GM12878 (cell line): ENCODE measurements at regions not wholly inside any gene's neighbourhood (a gene's known extent, or its start where the extent isn't known, plus 50 kb on each side); places are given as distances from the start of the nearest gene placed in this dataset.

ENCODE experiments used
- ATAC-seq: fragments of 200-7000 bp; cut with Tn5 transposase; 3 replicates; pipeline ENCODE4 v1.9.1; 2020; ENCODE audit warnings: mild to moderate bottlenecking, moderate library complexity
- BruUV-seq: library from RNA; stranded (reverse); fragments of 400-500 nt; replicated peaks from 2 replicates; lab custom pipeline; 2021; lab: Mats Ljungman, UMichigan
- CTCF ChIA-PET: fragments of 300-600 bp; sonication (Branson Sonifier 250); formaldehyde crosslinking; extraction: SDS; loops from one replicate; lab custom pipeline; 2021; ENCODE audit warnings: inconsistent platforms; lab: Yijun Ruan, JAX
- POLR2A ChIA-PET: fragments of 350-600 bp; formaldehyde crosslinking; extraction: SDS; loops from one replicate; lab custom pipeline; 2021; ENCODE audit warnings: inconsistent platforms; lab: Charles Lee
- RAD21 ChIA-PET: fragments of 300-600 bp; sonication (Branson Sonifier 250); formaldehyde crosslinking; loops from one replicate; lab custom pipeline; 2023; ENCODE audit warnings: antibody characterized with exemption; ENCODE audit not compliant: unreplicated experiment; lab: Charles Lee
- SMC1A ChIA-PET: fragments of 300-600 bp; sonication (Branson Sonifier 250); formaldehyde crosslinking; loops from one replicate; lab custom pipeline; 2023; ENCODE audit not compliant: unreplicated experiment, uncharacterized antibody; lab: Charles Lee
- DNase-seq: peaks from one replicate; pipeline ENCODE4 v3.0.0-alpha.2; 2011; ENCODE audit warnings: low read depth, low spot score
- FAIRE-seq: peaks from 3 replicates; lab custom pipeline; 2011; peaks lifted over from hg19 to GRCh38; lab: Jason Lieb, UNC
- H2AFZ ChIP-seq: 2 replicates; pipeline ENCODE4 v1.6.0; 2011; ENCODE audit warnings: low read depth, low read length, control low read depth; ENCODE audit not compliant: control insufficient read depth
- H3K27ac ChIP-seq: 2 replicates; pipeline ENCODE4 v1.5.1; 2011; ENCODE audit warnings: control low read depth; ENCODE audit not compliant: control insufficient read depth, insufficient read depth
- H3K27me3 ChIP-seq, 2 experiments: replicated peaks in 1 of 2; 2 replicates each; pipeline versions ENCODE4 v1.6.0 to v1.6.1; 2011; ENCODE audit warnings: low read length in 1 of 2; ENCODE audit not compliant: control insufficient read depth in 2 of 2, insufficient read depth in 2 of 2
- H3K36me3 ChIP-seq, 2 experiments: 2 replicates each; pipeline ENCODE4 v1.5.1; 2011; ENCODE audit warnings: low read length in 1 of 2; ENCODE audit not compliant: control insufficient read depth in 2 of 2, insufficient read depth in 2 of 2
- H3K4me1 ChIP-seq: 2 replicates; pipeline ENCODE4 v1.6.1; 2011; ENCODE audit warnings: mild to moderate bottlenecking, low read length, moderate library complexity, mixed read lengths; ENCODE audit not compliant: control insufficient read depth, insufficient read depth
- H3K4me2 ChIP-seq: 2 replicates; pipeline ENCODE4 v1.6.0; 2011; ENCODE audit warnings: control low read depth; ENCODE audit not compliant: control insufficient read depth, insufficient read depth
- H3K4me3 ChIP-seq: fragments of 200-600 bp; sonication (generic); 2 replicates; pipeline ENCODE4 v1.5.1; 2016
- H3K79me2 ChIP-seq: 2 replicates; pipeline ENCODE4 v1.6.0; 2011; ENCODE audit warnings: low read length; ENCODE audit not compliant: control insufficient read depth, insufficient read depth
- H3K9ac ChIP-seq: 2 replicates; pipeline ENCODE4 v1.8.0; 2011; ENCODE audit warnings: low read length, control low read depth, mixed read lengths; ENCODE audit not compliant: control insufficient read depth, insufficient read depth
- H3K9me3 ChIP-seq: replicated peaks from 3 replicates; pipeline ENCODE4 v1.5.1; 2011; ENCODE audit warnings: mild to moderate bottlenecking, low read length; ENCODE audit not compliant: control insufficient read depth, insufficient read depth
- H4K20me1 ChIP-seq: 2 replicates; pipeline ENCODE4 v1.6.0; 2011; ENCODE audit not compliant: control insufficient read depth, insufficient read depth
- BCL3 ChIP-seq: IDR thresholded peaks from 2 replicates; pipeline ENCODE4 v1.6.1; 2011; ENCODE audit warnings: borderline replicate concordance, low read depth, mild to moderate bottlenecking, moderate library complexity, low read length; ENCODE audit not compliant: insufficient read depth, poor library complexity, severe bottlenecking
- CUX1 ChIP-seq: IDR thresholded peaks from 2 replicates; pipeline ENCODE4 v1.6.1; 2012; ENCODE audit warnings: improper control_type of control experiment, low read depth, low read length; ENCODE audit not compliant: insufficient replicate concordance
- FOXM1 ChIP-seq: IDR thresholded peaks from 2 replicates; pipeline ENCODE4 v1.6.1; 2012; ENCODE audit warnings: low read depth, mild to moderate bottlenecking, inconsistent platforms, low read length, moderate library complexity
- IKZF1 ChIP-seq: fragments of 450-650 bp; conservative IDR thresholded peaks from 2 replicates; pipeline ENCODE4 v1.6.1; 2017; ENCODE audit warnings: antibody characterized with exemption, mild to moderate bottlenecking
- JUND ChIP-seq: IDR thresholded peaks from 2 replicates; pipeline ENCODE4 v1.6.1; 2012; ENCODE audit warnings: low read depth, mild to moderate bottlenecking, low read length, improper control_type of control experiment, moderate library complexity
- REST ChIP-seq: IDR thresholded peaks from 2 replicates; pipeline ENCODE4 v1.6.1; 2012; ENCODE audit warnings: mild to moderate bottlenecking, low read depth, low read length
- ZNF207 ChIP-seq: fragments of 450-650 bp; IDR thresholded peaks from 2 replicates; pipeline ENCODE4 v1.6.1; 2014; ENCODE audit warnings: antibody characterized with exemption, mild to moderate bottlenecking, borderline replicate concordance
- WGBS: methylation state at CpG from one replicate; pipeline ENCODE4 v1.1.6; 2016; ENCODE audit warnings: low lambda C conversion rate; ENCODE audit not compliant: insufficient replicate concordance, insufficient coverage; ENCODE audit errors: missing lambda C conversion rate; 5-methylcytosine and 5-hydroxymethylcytosine counted together
- in situ Hi-C: fragments of 300-500 bp; cut with MboI; formaldehyde crosslinking; loops from 9 replicates; pipeline ENCODE4 v1.14.3; 2018; ENCODE audit warnings: mixed read lengths
- intact Hi-C: fragments of 100-400 bp; cut with micrococcal nuclease; formaldehyde crosslinking; loops from one replicate; pipeline ENCODE4 v1.14.2; 2022; ENCODE audit not compliant: unreplicated experiment

- TF ChIP-seq REST (no peak), FOXM1 (no peak), BCL3 (no peak)
These were observed 84.1 kb upstream of the H2AZ1 start (continued) for GRCh38 chr4:100034023-100034664.

GRCh38 chr4:100026066-100026465 is 76.0 kb upstream of the H2AZ1 start:
- ATAC-seq (no peak), FAIRE-seq (no peak), DNase-seq (no peak)
- Histone ChIP-seq H2AFZ (no peak overlapping the region), H3K4me1 (no peaks in the 10 kb centered on the region), H3K4me3 (no peak overlapping the region), H3K4me2 (no peak overlapping the region), H3K9me3 (no peaks in the 10 kb centered on the region), H4K20me1 (no peaks in the 10 kb centered on the region), H3K9ac (no peak overlapping the region), H3K27me3 (no peaks in the 10 kb centered on the region), H3K79me2 (no peaks in the 10 kb centered on the region), H3K36me3 (no peaks in the 10 kb centered on the region), H3K27ac (no peak overlapping the region)
- ChIA-PET RAD21 (no interaction called here), POLR2A (no interaction called here), CTCF (interaction anchor here (0.9 to 1.3 kb wide), 2 partner anchors 28 to 67 kb away, joined by 3 to 6 read pairs; no protein-coding TSS in a partner anchor), SMC1A (interaction anchor here (0.7 to 1.1 kb wide), 2 partner anchors 16 to 1527 kb away, joined by 3 read pairs; no protein-coding TSS in a partner anchor)
- 46% methylated on average over 5 of the region's 5 CpGs for WGBS
- no TSS peak for BruUV-seq
- in situ Hi-C loops (no loop called here), intact Hi-C loops (loop anchor here (10.0 kb wide), 1 partner anchor 369 kb away; no protein-coding TSS in a partner anchor)
- TF ChIP-seq JUND (no peak), ZNF207 (no peak), CUX1 (no peak), IKZF1 (no peak)
